ENCODE measurements at regions not wholly inside any gene's neighbourhood (a gene's known extent, or its start where the extent isn't known, plus 50 kb on each side); places are given as distances from the start of the nearest gene placed in this dataset.

DNA sequence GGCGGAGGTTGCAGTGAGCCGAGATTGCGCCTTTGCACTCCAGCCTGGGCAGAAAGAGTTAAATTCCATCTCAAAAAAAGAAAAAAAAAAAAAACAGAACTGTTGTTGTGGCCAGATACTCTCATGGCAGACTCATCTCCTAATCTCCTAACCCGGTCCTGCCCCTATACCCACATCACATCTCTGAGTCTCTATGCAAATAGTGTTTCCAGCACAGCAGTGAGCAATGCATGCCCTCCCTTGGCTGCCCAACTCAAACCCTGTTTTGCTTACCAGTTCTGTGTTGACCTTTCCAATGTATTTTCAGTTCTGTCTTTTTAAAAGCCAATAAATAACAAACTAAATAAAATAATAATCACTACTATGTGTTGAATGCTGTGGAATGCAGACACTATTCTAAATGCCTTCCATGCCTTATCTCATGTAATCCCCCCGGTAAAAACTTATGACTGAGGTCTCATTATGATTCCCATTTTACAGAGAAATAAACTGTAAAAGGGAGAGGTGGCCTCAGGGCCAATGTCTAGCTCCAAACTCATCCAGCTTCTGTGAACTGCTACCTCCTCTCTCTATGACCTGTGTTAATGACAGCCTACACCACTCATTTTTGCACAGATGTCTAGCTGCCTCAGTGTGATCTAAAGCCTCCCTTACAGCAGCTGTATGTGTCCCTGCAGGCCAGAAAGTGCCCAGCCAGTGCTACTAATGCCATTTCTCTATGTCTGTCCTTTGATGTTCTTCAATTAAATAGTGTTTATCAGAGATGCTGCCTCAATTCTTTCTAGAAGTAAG is 289.8 kb downstream of the HS3ST3B1 start:
- no peak for TF ChIP-seq POLR2A (IDR thresholded peaks at IDR 0.05)
- TF ChIP-seq, protein P1, sequence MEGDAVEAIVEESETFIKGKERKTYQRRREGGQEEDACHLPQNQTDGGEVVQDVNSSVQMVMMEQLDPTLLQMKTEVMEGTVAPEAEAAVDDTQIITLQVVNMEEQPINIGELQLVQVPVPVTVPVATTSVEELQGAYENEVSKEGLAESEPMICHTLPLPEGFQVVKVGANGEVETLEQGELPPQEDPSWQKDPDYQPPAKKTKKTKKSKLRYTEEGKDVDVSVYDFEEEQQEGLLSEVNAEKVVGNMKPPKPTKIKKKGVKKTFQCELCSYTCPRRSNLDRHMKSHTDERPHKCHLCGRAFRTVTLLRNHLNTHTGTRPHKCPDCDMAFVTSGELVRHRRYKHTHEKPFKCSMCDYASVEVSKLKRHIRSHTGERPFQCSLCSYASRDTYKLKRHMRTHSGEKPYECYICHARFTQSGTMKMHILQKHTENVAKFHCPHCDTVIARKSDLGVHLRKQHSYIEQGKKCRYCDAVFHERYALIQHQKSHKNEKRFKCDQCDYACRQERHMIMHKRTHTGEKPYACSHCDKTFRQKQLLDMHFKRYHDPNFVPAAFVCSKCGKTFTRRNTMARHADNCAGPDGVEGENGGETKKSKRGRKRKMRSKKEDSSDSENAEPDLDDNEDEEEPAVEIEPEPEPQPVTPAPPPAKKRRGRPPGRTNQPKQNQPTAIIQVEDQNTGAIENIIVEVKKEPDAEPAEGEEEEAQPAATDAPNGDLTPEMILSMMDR (IDR thresholded peaks at IDR 0.05) = no peak
- no peak overlapping the region for H3K4me3 ChIP-seq (ENCODE audit: low read depth, poor library complexity, severe bottlenecking)
- WGBS, 2 donors = 82 to 89% methylated on average over 5 of the region's 5 CpGs
- intact Hi-C loops (cut with DNase I; ENCODE audit: low total_unique reads) = no loop called here
- no peak for DNase-seq (ENCODE audit: low spot score in 2 of 2)

DNA sequence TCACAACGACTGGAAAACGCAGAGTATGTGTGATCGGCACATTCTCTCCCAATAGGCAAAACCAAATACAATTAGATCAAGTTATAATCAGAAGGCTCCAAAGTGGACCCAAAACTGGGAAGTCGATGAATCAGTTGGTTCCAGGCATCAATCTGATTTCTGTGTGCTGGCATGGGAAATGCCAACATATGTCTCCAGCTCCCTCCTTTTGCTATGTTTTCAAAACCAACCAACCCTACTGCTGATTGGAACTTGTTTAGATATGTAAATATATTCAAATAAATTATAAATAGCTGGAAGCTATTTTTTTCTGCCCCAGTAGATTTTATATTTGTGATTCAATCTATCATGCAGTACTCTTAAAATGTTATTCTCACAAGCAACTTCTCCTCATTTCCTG is 284.2 kb downstream of the HS3ST3B1 start:
- intact Hi-C loops (cut with DNase I; ENCODE audit: low total_unique reads) = no loop called here
- H3K4me3 ChIP-seq (ENCODE audit: low read depth, poor library complexity, severe bottlenecking) = no peak overlapping the region
- 86 to 94% methylated on average over 4 of the region's 4 CpGs for WGBS, 2 donors
- no peak for TF ChIP-seq POLR2A (IDR thresholded peaks at IDR 0.05)
- TF ChIP-seq, protein P1 (IDR thresholded peaks at IDR 0.05) = no peak
- DNase-seq (ENCODE audit: low spot score in 2 of 2) = no peak

DNA sequence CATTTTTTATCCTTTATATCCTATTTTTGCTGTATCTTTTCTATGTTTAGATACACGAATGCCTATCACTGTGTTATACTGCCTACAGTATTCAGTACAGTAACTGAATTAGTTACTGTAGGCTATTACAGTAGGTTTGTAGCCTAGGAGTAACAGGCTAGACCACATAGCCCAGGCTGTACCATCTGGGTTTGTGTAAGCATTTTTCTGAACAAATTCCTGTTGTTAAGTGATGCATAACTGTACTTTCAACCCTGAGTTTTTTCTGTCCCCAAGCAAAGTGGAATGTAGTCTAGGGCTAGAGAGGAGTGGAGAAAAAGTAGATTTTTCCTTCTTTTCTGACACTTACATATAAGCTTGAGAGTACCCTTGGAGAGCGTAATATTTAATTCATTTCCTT is 282.1 kb downstream of the HS3ST3B1 start:
- intact Hi-C loops (cut with DNase I; ENCODE audit: low total_unique reads) = no loop called here
- H3K4me3 ChIP-seq (ENCODE audit: low read depth, poor library complexity, severe bottlenecking) = no peak overlapping the region
- DNase-seq (ENCODE audit: low spot score in 2 of 2) = no peak
- no peak for TF ChIP-seq POLR2A (IDR thresholded peaks at IDR 0.05)
- 93 to 99% methylated on average over 2 of the region's 2 CpGs for WGBS, 2 donors

GRCh38 chr17:14581186-14581830 is 280.4 kb downstream of the HS3ST3B1 start:
- intact Hi-C loops (cut with DNase I; ENCODE audit: low total_unique reads) = no loop called here
- no peak for DNase-seq (ENCODE audit: low spot score in 2 of 2)
- no peak for TF ChIP-seq POLR2A (IDR thresholded peaks at IDR 0.05)
- TF ChIP-seq, protein P1 (IDR thresholded peaks at IDR 0.05) = no peak
- 91 to 92% methylated on average over 10 of the region's 10 CpGs for WGBS, 2 donors
- H3K4me3 ChIP-seq (ENCODE audit: low read depth, poor library complexity, severe bottlenecking) = no peak overlapping the region

- WGBS, 2 donors = 40 to 51% methylated on average over 5 of the region's 5 CpGs
- DNase-seq (ENCODE audit: low spot score in 2 of 2) = no peak
- intact Hi-C loops (cut with DNase I; ENCODE audit: low total_unique reads) = no loop called here
- no peak overlapping the region for H3K4me3 ChIP-seq (ENCODE audit: low read depth, poor library complexity, severe bottlenecking)
- TF ChIP-seq, protein P1 (IDR thresholded peaks at IDR 0.05) = no peak
Observed at GRCh38 chr17:14580499-14580898, 279.6 kb downstream of the HS3ST3B1 start.

DNA sequence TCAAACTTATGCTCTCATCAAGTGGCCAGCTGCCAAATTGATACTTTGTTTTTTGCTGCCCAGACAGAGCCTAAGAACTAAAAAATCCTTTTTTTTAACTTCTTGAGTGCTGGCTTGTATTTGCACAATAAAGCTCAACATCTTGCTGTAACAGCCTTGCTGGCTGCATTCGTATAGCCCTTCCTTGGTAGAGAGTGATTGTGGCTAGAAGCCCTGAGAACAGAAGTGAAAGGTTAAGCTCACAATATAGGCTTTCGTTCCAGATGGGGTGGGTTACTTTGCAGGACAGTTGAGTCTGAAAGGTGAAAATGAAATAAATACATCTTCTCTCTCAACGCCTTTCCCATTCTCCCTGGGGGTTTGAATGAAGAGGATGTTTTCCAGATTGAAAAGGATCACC is 278.8 kb downstream of the HS3ST3B1 start:
- DNase-seq (ENCODE audit: low spot score in 2 of 2) = no peak
- TF ChIP-seq, protein P1 (IDR thresholded peaks at IDR 0.05) = no peak
- no peak for TF ChIP-seq POLR2A (IDR thresholded peaks at IDR 0.05)
- 47 to 53% methylated on average over 3 of the region's 3 CpGs for WGBS, 2 donors
- H3K4me3 ChIP-seq (ENCODE audit: low read depth, poor library complexity, severe bottlenecking) = no peak overlapping the region
- intact Hi-C loops (cut with DNase I; ENCODE audit: low total_unique reads) = no loop called here
